ENCODE measurements at regions not wholly inside any gene's neighbourhood (a gene's known extent, or its start where the extent isn't known, plus 50 kb on each side); places are given as distances from the start of the nearest gene placed in this dataset.

- DNase-seq (ENCODE audit: extremely low read depth in 1 of 11, low read depth in 9 of 11, low spot score in 4 of 11) = no peak
Measured at GRCh38 chr13:44015118-44015517, 135.4 kb downstream of the LACC1 start.

- DNase-seq (ENCODE audit: extremely low read depth in 1 of 11, low read depth in 9 of 11, low spot score in 4 of 11) = no peak
Measured at GRCh38 chr13:44015811-44016210, 136.1 kb downstream of the LACC1 start.

- no peak for DNase-seq (ENCODE audit: extremely low read depth in 1 of 11, low read depth in 9 of 11, low spot score in 4 of 11)
Measured at GRCh38 chr13:44017756-44018309, 138.1 kb downstream of the LACC1 start.

- DNase-seq (ENCODE audit: extremely low read depth in 1 of 11, low read depth in 9 of 11, low spot score in 4 of 11) = no peak
Measured at GRCh38 chr13:44019651-44020050, 139.9 kb downstream of the LACC1 start.

GRCh38 chr13:44021422-44021821, 141.7 kb downstream of the LACC1 start:
- no peak for DNase-seq (ENCODE audit: extremely low read depth in 1 of 11, low read depth in 9 of 11, low spot score in 4 of 11)

GRCh38 chr13:44022196-44022595, 142.5 kb downstream of the LACC1 start:
- no peak for DNase-seq (ENCODE audit: extremely low read depth in 1 of 11, low read depth in 9 of 11, low spot score in 4 of 11)

GRCh38 chr13:44024167-44024845, 144.6 kb downstream of the LACC1 start:
- no peak for DNase-seq (ENCODE audit: extremely low read depth in 1 of 11, low read depth in 9 of 11, low spot score in 4 of 11)

- no peak for DNase-seq (ENCODE audit: extremely low read depth in 1 of 11, low read depth in 9 of 11, low spot score in 4 of 11)
Measured at GRCh38 chr13:44024846-44025195, 145.1 kb downstream of the LACC1 start.

- no peak for DNase-seq (ENCODE audit: extremely low read depth in 1 of 11, low read depth in 9 of 11, low spot score in 4 of 11)
Measured at GRCh38 chr13:44026194-44026593, 146.5 kb downstream of the LACC1 start.

GRCh38 chr13:44028734-44029133, 149.0 kb downstream of the LACC1 start:
- no peak for DNase-seq (ENCODE audit: extremely low read depth in 1 of 11, low read depth in 9 of 11, low spot score in 4 of 11)

- no peak for DNase-seq (ENCODE audit: extremely low read depth in 1 of 11, low read depth in 9 of 11, low spot score in 4 of 11)
Measured at GRCh38 chr13:44030615-44031014, 150.9 kb downstream of the LACC1 start.

GRCh38 chr13:44031555-44031954, 151.9 kb downstream of the LACC1 start:
- no peak for DNase-seq (ENCODE audit: extremely low read depth in 1 of 11, low read depth in 9 of 11, low spot score in 4 of 11)

- no peak for DNase-seq (ENCODE audit: extremely low read depth in 1 of 11, low read depth in 9 of 11, low spot score in 4 of 11)
Measured at GRCh38 chr13:44032802-44033201, 153.1 kb downstream of the LACC1 start.

- no peak for DNase-seq (ENCODE audit: extremely low read depth in 1 of 11, low read depth in 9 of 11, low spot score in 4 of 11)
Measured at GRCh38 chr13:44035400-44035799, 155.7 kb downstream of the LACC1 start.

GRCh38 chr13:44040070-44040817, 160.5 kb downstream of the LACC1 start:
- no peak for DNase-seq (ENCODE audit: extremely low read depth in 1 of 11, low read depth in 9 of 11, low spot score in 4 of 11)

- DNase-seq (ENCODE audit: extremely low read depth in 1 of 11, low read depth in 9 of 11, low spot score in 4 of 11) = no peak
Measured at GRCh38 chr13:44040818-44041100, 161.1 kb downstream of the LACC1 start.

GRCh38 chr13:44044547-44045179, 165.0 kb downstream of the LACC1 start:
- no peak for DNase-seq (ENCODE audit: extremely low read depth in 1 of 11, low read depth in 9 of 11, low spot score in 4 of 11)

- DNase-seq (ENCODE audit: extremely low read depth in 1 of 11, low read depth in 9 of 11, low spot score in 4 of 11) = no peak
Measured at GRCh38 chr13:44045180-44045562, 165.5 kb downstream of the LACC1 start.

- no peak for DNase-seq (ENCODE audit: extremely low read depth in 1 of 11, low read depth in 9 of 11, low spot score in 4 of 11)
Measured at GRCh38 chr13:44046428-44046827, 166.7 kb downstream of the LACC1 start.

- DNase-seq (ENCODE audit: extremely low read depth in 1 of 11, low read depth in 9 of 11, low spot score in 4 of 11) = no peak
Measured at GRCh38 chr13:44048326-44048725, 168.6 kb downstream of the LACC1 start.

All from renal cortex interstitium (tissue), 11 donors.